Ureter (tissue), 1 donor: ENCODE measurements at regions not wholly inside any gene's neighbourhood (a gene's known extent, or its start where the extent isn't known, plus 50 kb on each side); places are given as distances from the start of the nearest gene placed in this dataset.

Source experiments
- DNase-seq: peaks from one replicate; pipeline ENCODE4 v3.0.0-alpha.2; 2020; ENCODE audit warnings: low spot score
- donor health status: DM: yes; HTN: yes; CAD: no.

GRCh38 chr10:33419311-33419710 is 84.8 kb upstream of the NRP1 start:
- no peak for DNase-seq

GRCh38 chr10:33418301-33418700 is 83.8 kb upstream of the NRP1 start:
- DNase-seq: no peak

- no peak for DNase-seq
These were observed 82.2 kb upstream of the NRP1 start for GRCh38 chr10:33416691-33417090.

GRCh38 chr10:33416209-33416608 is 81.7 kb upstream of the NRP1 start:
- DNase-seq: no peak

GRCh38 chr10:33414841-33415240 is 80.4 kb upstream of the NRP1 start:
- no peak for DNase-seq

- no peak for DNase-seq
These were observed 78.3 kb upstream of the NRP1 start for GRCh38 chr10:33412653-33413361.

GRCh38 chr10:33412241-33412640 is 77.8 kb upstream of the NRP1 start:
- DNase-seq: no peak

GRCh38 chr10:33410860-33411234 is 76.4 kb upstream of the NRP1 start:
- DNase-seq: no peak

GRCh38 chr10:33410096-33410859 is 75.8 kb upstream of the NRP1 start:
- no peak for DNase-seq

GRCh38 chr10:33406596-33406995 is 72.1 kb upstream of the NRP1 start:
- no peak for DNase-seq

- DNase-seq: no peak
These were observed 68.0 kb upstream of the NRP1 start for GRCh38 chr10:33402220-33403073.

GRCh38 chr10:33401300-33401699 is 66.8 kb upstream of the NRP1 start:
- DNase-seq: no peak

- no peak for DNase-seq
These were observed 64.3 kb upstream of the NRP1 start for GRCh38 chr10:33398796-33399195.

GRCh38 chr10:33396938-33397337 is 62.5 kb upstream of the NRP1 start:
- no peak for DNase-seq

- no peak for DNase-seq
These were observed 61.8 kb upstream of the NRP1 start for GRCh38 chr10:33396279-33396678.

GRCh38 chr10:33395201-33395600 is 60.7 kb upstream of the NRP1 start:
- no peak for DNase-seq

- DNase-seq: no peak
These were observed 58.2 kb upstream of the NRP1 start for GRCh38 chr10:33392706-33393105.

- DNase-seq: no peak
These were observed 57.4 kb upstream of the NRP1 start for GRCh38 chr10:33391611-33392465.

GRCh38 chr10:33390046-33390445 is 55.6 kb upstream of the NRP1 start:
- DNase-seq: no peak

GRCh38 chr10:33388785-33389184 is 54.3 kb upstream of the NRP1 start:
- no peak for DNase-seq

- no peak for DNase-seq
These were observed 53.9 kb upstream of the NRP1 start for GRCh38 chr10:33388382-33388781.

GRCh38 chr10:33387720-33388119 is 53.3 kb upstream of the NRP1 start:
- DNase-seq: no peak
